ENCODE measurements at regions not wholly inside any gene's neighbourhood (a gene's known extent, or its start where the extent isn't known, plus 50 kb on each side); places are given as distances from the start of the nearest gene placed in this dataset.

GRCh38 chr1:170226767-170227166 lies 81.0 kb downstream of the NTMT2 start:
- TF ChIP-seq, protein P1, sequence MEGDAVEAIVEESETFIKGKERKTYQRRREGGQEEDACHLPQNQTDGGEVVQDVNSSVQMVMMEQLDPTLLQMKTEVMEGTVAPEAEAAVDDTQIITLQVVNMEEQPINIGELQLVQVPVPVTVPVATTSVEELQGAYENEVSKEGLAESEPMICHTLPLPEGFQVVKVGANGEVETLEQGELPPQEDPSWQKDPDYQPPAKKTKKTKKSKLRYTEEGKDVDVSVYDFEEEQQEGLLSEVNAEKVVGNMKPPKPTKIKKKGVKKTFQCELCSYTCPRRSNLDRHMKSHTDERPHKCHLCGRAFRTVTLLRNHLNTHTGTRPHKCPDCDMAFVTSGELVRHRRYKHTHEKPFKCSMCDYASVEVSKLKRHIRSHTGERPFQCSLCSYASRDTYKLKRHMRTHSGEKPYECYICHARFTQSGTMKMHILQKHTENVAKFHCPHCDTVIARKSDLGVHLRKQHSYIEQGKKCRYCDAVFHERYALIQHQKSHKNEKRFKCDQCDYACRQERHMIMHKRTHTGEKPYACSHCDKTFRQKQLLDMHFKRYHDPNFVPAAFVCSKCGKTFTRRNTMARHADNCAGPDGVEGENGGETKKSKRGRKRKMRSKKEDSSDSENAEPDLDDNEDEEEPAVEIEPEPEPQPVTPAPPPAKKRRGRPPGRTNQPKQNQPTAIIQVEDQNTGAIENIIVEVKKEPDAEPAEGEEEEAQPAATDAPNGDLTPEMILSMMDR (IDR thresholded peaks at IDR 0.05), result no peak
- TF ChIP-seq POLR2A (IDR thresholded peaks at IDR 0.05) (no peak), EP300 (IDR thresholded peaks at IDR 0.05) (no peak)

Data from tibial nerve (tissue), 4 donors.